ENCODE measurements at regions not wholly inside any gene's neighbourhood (a gene's known extent, or its start where the extent isn't known, plus 50 kb on each side); places are given as distances from the start of the nearest gene placed in this dataset.

DNA sequence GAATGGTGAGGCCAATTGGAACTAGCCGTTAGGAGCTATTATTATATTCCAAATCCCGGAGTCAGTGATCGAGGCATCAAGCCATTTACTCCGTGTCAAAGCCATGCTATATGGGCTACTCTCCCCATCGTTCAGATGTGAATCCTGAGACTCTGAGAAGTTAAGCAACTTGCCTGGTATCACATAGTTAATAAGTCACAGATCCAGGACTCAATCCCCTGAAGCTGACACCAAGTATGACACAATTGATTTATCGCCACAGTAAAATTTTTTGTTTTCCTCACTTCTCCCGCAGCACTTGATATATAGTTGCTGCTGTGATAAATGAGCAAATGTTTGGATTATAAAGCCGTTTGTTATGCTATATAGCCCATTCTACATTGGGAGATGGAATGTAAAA is 50.8 kb upstream of the TSHZ2 start:
- 70 to 96% (median 87%) methylated on average over 2 to 8 of the region's 8 CpGs; no CpG with 5 or more reads in 1 of the 10 experiments for WGBS, 10 experiments
- in situ Hi-C loops (cut with MboI; ENCODE audit: low pct_unique_long_range_greater_than_20kb in 2 of 9, low sequenced_read_pairs in 9 of 9, unreplicated experiment in 9 of 9), result no loop called here
- Histone ChIP-seq H3K4me3 (no peak overlapping the region), H3K27ac (no peak overlapping the region), H3K4me1 (replicated peaks in 1 of 2) (peaks cover 26 to 36% of the 10 kb centered on the region in 2 donors)
- ATAC-seq (replicated peaks in 6 of 8), result no peak

DNA sequence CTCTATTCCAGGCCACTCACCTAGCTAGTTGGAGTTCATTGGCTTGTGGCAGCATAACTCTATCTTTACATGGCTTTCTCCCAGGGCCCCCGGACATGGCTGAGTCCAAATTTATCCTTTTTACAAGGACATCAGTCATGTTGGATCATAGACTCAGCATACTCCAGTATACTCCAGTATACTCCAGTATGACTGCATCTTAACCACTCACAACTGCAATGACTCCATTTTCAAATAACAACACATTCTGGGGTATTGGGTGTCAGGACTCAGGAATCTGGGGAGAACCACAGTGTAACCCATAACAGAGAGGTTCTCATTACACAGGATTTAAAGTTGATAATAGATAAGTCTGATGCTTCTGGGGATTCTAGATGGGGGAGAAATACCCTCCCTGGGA is 53.8 kb upstream of the TSHZ2 start:
- Histone ChIP-seq H3K4me1 (replicated peaks in 1 of 2) (peaks cover 23% of the 10 kb centered on the region in 2 donors), H3K4me3 (no peak overlapping the region), H3K27ac (no peak overlapping the region)
- in situ Hi-C loops (cut with MboI; ENCODE audit: low pct_unique_long_range_greater_than_20kb in 2 of 9, low sequenced_read_pairs in 9 of 9, unreplicated experiment in 9 of 9), result no loop called here
- WGBS, 10 experiments, result no CpG with 5 or more reads among the region's 1 CpG
- no peak for ATAC-seq (replicated peaks in 6 of 8)

DNA sequence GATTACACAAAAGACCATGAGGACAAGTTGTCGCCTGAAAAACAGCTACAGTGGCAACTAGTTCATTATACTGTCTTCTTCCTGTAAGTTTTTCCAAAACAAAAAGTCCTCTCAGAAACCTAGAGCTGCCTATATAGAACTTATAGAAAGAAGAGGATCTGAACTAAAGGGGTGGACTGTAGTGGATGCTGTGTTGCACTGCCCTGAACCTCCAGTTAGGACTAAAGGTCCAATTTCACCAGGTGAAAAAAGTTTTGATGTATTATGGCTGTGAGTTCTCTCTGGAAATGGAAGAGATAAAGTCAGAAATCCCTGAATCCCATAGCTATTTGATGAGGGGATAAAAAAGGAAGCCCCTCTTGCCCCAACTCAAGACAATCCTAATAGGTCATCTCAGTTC is 56.6 kb upstream of the TSHZ2 start:
- in situ Hi-C loops (cut with MboI; ENCODE audit: low pct_unique_long_range_greater_than_20kb in 2 of 9, low sequenced_read_pairs in 9 of 9, unreplicated experiment in 9 of 9), result no loop called here
- Histone ChIP-seq H3K4me3 (no peak overlapping the region), H3K4me1 (replicated peaks in 1 of 2) (peaks cover 13 to 23% of the 10 kb centered on the region in 2 donors), H3K27ac (no peak overlapping the region)
- no peak for ATAC-seq (replicated peaks in 6 of 8)
- WGBS, 10 experiments, result 78 to 100% (median 100%) methylated on average over 1 of the region's 1 CpG; no CpG with 5 or more reads in 5 of the 10 experiments

DNA sequence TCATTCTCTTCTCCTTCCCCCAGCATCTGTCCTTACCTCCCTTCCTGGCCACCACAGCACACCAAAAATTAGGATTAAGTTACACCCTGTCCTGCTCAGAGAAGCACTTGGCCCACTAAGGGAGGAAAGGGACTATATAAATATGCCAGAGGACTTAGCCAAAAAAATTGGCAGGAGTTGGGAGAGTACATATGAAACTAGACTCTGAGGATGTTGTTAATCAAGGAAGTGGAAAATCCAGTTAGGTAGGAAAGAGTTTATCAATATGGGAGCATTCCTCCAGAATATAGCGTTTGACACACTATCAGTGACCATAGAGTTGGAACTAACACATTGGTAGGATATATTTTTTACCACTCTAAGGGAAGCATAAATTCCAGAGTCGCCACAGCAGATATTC is 57.3 kb upstream of the TSHZ2 start:
- WGBS, 10 experiments, result 33 to 100% (median 92%) methylated on average over 1 to 2 of the region's 2 CpGs; no CpG with 5 or more reads in 2 of the 10 experiments
- no peak overlapping the region for H3K4me3 ChIP-seq
- in situ Hi-C loops (cut with MboI; ENCODE audit: low pct_unique_long_range_greater_than_20kb in 2 of 9, low sequenced_read_pairs in 9 of 9, unreplicated experiment in 9 of 9), result no loop called here

DNA sequence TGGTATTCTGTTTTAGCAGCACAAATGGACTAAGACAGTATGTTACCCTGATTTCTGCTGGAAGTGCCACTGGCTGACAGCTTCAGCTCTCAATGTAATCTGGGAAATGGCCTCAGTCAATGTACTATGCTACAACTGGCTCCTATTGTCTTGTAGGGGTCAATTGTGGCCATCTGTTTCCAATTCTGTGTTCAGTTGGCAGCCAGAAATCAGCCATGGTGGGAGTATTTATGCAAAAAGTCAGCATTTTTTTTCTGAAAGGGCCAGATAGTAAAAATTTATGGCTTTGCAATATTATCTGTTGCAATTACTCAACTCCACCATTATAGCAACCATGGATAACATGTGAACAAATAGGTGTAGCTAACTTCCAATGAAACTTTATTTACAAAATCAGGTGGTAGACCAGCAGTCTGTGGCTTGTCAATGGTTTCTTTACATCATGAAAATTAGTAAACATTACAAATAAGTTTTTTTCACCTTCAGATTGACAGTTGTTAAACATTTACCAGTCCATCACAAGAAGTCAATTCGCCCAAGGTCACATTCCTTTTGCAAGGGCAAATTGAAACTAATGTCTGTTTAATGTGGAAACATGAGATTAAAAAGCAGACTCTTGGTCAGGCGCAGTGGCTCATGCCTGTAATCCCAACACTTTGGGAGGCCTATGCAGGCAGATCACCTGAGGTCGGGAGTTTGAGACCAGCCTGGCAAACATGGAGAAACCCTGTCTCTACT is 58.3 kb upstream of the TSHZ2 start:
- H3K4me3 ChIP-seq, result no peak overlapping the region
- 0 to 93% (median 83%) methylated on average over 1 to 3 of the region's 3 CpGs for WGBS, 10 experiments
- peaks cover 0 to 8% of the 10 kb centered on the region in 2 donors for H3K4me1 ChIP-seq (replicated peaks in 1 of 2)
- ATAC-seq (replicated peaks in 6 of 8), result no peak
- in situ Hi-C loops (cut with MboI; ENCODE audit: low pct_unique_long_range_greater_than_20kb in 2 of 9, low sequenced_read_pairs in 9 of 9, unreplicated experiment in 9 of 9), result no loop called here
- no peak overlapping the region for H3K27ac ChIP-seq

More for the DNA sequence above, 57.3 kb upstream of the TSHZ2 start:
- Histone ChIP-seq H3K4me1 (replicated peaks in 1 of 2) (peaks cover 7 to 18% of the 10 kb centered on the region in 2 donors), H3K27ac (no peak overlapping the region)
- no peak for ATAC-seq (replicated peaks in 6 of 8)

DNA sequence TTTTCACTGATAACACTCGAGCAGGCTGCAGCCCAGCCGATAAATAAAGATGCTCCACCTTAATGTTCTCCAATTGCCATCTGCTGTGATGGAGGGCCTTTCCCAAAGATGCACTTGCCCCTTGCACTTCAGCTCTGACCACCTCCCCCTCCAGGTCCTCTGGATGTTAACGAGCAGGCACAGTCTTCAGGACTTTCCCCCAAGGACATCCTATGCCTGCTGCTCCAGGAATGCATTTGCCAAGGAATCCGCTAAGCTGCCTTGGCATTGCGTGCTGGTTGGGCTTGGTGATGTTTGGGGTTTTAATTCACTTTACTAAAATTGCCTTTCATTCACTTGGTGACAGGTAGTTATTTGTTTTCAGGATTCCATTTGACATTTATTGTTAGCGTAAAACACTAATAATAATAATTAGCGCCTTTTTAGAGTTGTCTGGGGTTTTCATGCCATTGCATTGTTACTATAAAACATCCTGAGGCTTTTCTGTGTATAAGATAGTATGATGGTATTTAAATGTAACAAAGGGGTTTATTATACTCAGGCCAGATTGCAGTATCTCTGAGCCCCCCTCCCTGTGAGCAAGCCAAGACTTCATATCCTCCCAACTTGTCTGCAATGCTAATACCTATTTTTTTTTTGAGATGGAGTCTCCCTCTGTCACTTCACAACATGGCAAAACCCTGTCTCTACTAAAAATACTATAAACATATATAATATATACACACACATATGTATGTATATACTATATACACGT is 66.7 kb upstream of the TSHZ2 start:
- WGBS, 10 experiments, result 50 to 100% (median 81%) methylated on average over 1 to 7 of the region's 8 CpGs
- H3K27ac ChIP-seq, result no peak overlapping the region
- ATAC-seq (replicated peaks in 6 of 8), result peak in 4 of 8 experiments; percentile 25 to 82 (median 39)
- peaks cover 10 to 21% of the 10 kb centered on the region in 2 donors for H3K4me1 ChIP-seq (replicated peaks in 1 of 2)
- in situ Hi-C loops (cut with MboI; ENCODE audit: low pct_unique_long_range_greater_than_20kb in 2 of 9, low sequenced_read_pairs in 9 of 9, unreplicated experiment in 9 of 9), result no loop called here
- no peak overlapping the region for H3K4me3 ChIP-seq

DNA sequence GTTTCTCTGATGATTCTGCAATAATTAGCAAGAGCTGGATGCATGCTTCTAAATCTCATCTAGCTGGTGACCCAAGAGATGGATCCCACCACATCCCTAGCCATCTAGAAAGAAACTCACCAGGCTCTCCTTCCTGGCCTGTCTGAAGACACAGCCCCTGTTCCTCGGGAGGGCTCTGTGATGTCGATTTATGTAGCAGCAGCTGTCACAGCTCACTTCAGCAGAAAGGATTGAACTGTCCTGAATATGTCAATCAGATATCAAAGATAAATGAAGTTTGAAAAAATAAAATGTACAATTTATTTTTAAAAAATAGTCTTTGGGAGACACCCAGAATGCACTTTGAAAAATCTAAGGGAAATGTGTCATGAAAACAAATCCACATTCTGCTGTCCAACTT is 67.3 kb upstream of the TSHZ2 start:
- WGBS, 10 experiments, result 36 to 50% (median 43%) methylated on average over 2 of the region's 2 CpGs; no CpG with 5 or more reads in 4 of the 10 experiments
- Histone ChIP-seq H3K27ac (no peak overlapping the region), H3K4me1 (replicated peaks in 1 of 2) (peaks cover 10 to 21% of the 10 kb centered on the region in 2 donors), H3K4me3 (no peak overlapping the region)
- in situ Hi-C loops (cut with MboI; ENCODE audit: low pct_unique_long_range_greater_than_20kb in 2 of 9, low sequenced_read_pairs in 9 of 9, unreplicated experiment in 9 of 9), result no loop called here
- peak in 4 of 8 experiments; percentile 26 to 60 (median 35) for ATAC-seq (replicated peaks in 6 of 8)

DNA sequence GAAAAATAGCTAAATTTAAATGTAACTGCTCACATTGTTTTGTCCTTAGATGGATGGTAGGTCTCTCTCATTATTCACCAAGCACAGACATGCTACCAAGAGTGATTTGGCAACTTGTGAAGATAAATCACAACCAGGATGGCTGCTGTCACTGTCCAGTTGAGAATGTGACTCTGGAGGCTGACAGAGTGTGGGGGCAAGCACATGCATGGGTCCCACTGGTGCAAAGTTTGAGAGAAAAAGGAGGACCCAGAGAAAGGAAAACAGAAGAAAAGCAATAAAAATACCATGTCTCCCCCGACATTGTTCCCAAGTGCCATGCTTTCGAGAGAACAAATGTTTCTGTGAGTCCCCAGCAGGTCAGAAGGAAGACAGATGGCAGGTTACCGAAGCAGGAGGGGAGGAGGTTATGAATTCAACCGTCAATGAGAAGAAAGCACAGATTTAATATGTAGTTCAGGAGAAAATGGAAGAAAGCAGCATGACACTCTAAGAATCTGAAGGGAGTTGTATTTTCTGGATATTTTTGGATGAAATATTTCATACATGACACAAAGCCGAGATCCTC is 73.0 kb upstream of the TSHZ2 start:
- WGBS, 10 experiments, result 9 to 80% (median 24%) methylated on average over 3 to 5 of the region's 5 CpGs
- in situ Hi-C loops (cut with MboI; ENCODE audit: low pct_unique_long_range_greater_than_20kb in 2 of 9, low sequenced_read_pairs in 9 of 9, unreplicated experiment in 9 of 9), result no loop called here
- Histone ChIP-seq H3K27ac (peak overlapping the region; percentile 3 to 36), H3K4me3 (no peak overlapping the region), H3K4me1 (replicated peaks in 1 of 2) (peaks cover 19 to 21% of the 10 kb centered on the region in 2 donors)
- ATAC-seq (replicated peaks in 6 of 8), result peak in 5 of 8 experiments; percentile 16 to 82 (median 67)

DNA sequence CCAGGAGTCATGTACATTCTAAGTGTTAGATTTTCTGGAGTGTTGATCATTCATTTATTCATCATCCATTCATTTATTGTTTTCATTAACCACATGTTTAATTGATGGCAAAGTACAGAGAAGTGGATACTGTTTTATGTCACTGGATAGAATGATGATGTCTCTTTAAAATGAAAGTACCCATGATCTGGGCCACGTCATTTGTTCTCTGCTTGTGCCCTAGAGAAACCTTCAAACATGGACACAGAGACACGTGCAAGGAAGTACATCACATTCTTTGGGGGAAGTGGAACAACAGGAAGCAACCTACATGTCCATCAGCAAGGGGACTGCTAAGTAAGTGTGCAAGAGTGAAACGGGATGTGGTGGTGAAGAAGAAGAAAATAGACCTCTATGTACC is 75.8 kb upstream of the TSHZ2 start:
- peaks cover 17 to 23% of the 10 kb centered on the region in 2 donors for H3K4me1 ChIP-seq (replicated peaks in 1 of 2)
- 10 to 100% (median 47%) methylated on average over 1 to 3 of the region's 3 CpGs; no CpG with 5 or more reads in 1 of the 10 experiments for WGBS, 10 experiments
- H3K4me3 ChIP-seq, result no peak overlapping the region
- in situ Hi-C loops (cut with MboI; ENCODE audit: low pct_unique_long_range_greater_than_20kb in 2 of 9, low sequenced_read_pairs in 9 of 9, unreplicated experiment in 9 of 9), result no loop called here
- ATAC-seq (replicated peaks in 6 of 8), result no peak
- no peak overlapping the region for H3K27ac ChIP-seq

DNA sequence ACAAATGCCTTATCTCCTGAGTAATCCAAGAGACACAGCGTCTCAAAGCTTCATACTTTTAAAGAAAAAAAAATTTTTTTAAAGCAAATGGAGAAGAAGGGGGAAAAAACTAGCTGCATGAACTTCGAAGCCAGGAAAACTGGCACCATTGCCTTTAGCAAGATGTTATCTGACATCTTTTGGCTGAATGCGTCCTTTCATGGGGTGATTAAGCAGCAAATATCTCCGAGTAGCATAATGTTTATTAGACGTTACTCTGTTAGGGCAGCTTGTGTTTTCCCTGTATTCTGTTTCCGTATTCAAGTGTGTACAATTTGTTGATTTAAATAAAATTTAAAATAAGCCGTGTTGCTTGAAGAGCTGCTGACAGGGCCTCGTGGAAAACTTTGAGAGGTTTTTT is 76.5 kb upstream of the TSHZ2 start:
- Histone ChIP-seq H3K4me1 (replicated peaks in 1 of 2) (peaks cover 17 to 23% of the 10 kb centered on the region in 2 donors), H3K27ac (no peak overlapping the region), H3K4me3 (no peak overlapping the region)
- WGBS, 10 experiments, result 27 to 100% (median 80%) methylated on average over 1 to 7 of the region's 8 CpGs
- in situ Hi-C loops (cut with MboI; ENCODE audit: low pct_unique_long_range_greater_than_20kb in 2 of 9, low sequenced_read_pairs in 9 of 9, unreplicated experiment in 9 of 9), result no loop called here
- ATAC-seq (replicated peaks in 6 of 8), result no peak

DNA sequence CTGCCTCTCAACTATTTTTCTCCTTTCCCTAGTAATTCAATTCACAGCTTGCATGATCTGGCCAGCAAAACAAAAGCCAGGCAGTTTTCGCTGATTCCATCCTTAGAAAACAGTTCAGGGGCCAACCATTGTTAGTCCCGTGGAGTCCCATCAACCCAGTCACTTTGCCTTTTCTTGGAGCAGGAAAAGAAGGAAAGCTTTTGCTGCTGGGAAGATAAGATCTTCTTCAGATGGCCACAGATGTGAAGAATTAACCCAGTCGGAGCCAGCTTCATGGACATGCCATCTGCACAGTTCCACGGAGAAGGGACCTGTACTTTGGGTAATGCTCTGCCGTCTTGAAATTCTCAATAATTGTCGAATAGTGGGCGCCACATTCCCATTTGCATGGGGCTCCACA is 76.9 kb upstream of the TSHZ2 start:
- WGBS, 10 experiments, result 20 to 89% (median 67%) methylated on average over 1 to 7 of the region's 7 CpGs
- H3K4me1 ChIP-seq (replicated peaks in 1 of 2), result peaks cover 17 to 23% of the 10 kb centered on the region in 2 donors
- H3K4me3 ChIP-seq, result no peak overlapping the region
- H3K27ac ChIP-seq, result peak overlapping the region in 1 of 2 donors; percentile 45
- no peak for ATAC-seq (replicated peaks in 6 of 8)
- in situ Hi-C loops (cut with MboI; ENCODE audit: low pct_unique_long_range_greater_than_20kb in 2 of 9, low sequenced_read_pairs in 9 of 9, unreplicated experiment in 9 of 9), result no loop called here

DNA sequence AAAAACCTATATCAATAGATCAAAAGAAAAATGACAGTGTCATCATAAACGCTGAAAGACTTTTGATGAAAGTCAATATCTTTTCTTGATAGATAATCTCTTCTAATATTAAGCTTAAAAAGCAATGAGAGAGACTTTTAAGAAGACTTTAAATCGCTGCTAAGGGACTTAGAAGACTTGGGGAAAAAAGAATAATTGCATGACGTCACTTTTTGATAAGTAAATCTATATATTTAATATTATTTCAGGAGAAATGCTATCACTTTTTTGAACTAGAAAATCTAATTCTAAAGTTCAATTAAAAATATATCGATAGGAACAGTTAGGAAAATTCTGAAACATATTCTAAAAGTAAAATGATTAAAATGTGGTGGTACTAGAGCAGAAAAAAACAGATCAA is 78.7 kb upstream of the TSHZ2 start:
- 51 to 100% (median 80%) methylated on average over 2 to 4 of the region's 4 CpGs for WGBS, 10 experiments
- in situ Hi-C loops (cut with MboI; ENCODE audit: low pct_unique_long_range_greater_than_20kb in 2 of 9, low sequenced_read_pairs in 9 of 9, unreplicated experiment in 9 of 9), result no loop called here
- Histone ChIP-seq H3K4me3 (no peak overlapping the region), H3K27ac (no peak overlapping the region), H3K4me1 (replicated peaks in 1 of 2) (peaks cover 5 to 11% of the 10 kb centered on the region in 2 donors)
- ATAC-seq (replicated peaks in 6 of 8), result no peak

DNA sequence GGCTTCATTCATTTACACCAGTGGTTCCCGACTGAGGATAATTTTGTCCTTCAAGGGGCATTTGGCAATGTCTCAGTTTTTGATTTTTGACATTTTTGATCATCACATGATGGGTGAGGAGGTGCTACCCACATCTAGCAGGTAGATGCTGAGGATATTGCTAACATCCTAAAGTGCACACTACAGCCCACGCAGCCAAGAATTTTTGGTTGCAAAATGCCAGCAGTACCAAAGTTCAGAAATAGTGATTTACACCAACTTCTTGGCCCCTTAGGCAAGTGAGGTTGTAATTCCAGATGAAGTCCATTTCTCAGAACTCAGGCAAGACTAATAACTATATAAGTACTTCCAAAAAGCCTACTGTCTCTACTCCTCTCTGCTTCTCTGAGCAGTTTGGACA is 80.1 kb upstream of the TSHZ2 start:
- Histone ChIP-seq H3K27ac (no peak overlapping the region), H3K4me3 (no peak overlapping the region), H3K4me1 (replicated peaks in 1 of 2) (peaks cover 2 to 8% of the 10 kb centered on the region in 2 donors)
- WGBS, 10 experiments, result 85 to 93% methylated on average over 2 of the region's 2 CpGs; no CpG with 5 or more reads in 8 of the 10 experiments
- ATAC-seq (replicated peaks in 6 of 8), result no peak
- in situ Hi-C loops (cut with MboI; ENCODE audit: low pct_unique_long_range_greater_than_20kb in 2 of 9, low sequenced_read_pairs in 9 of 9, unreplicated experiment in 9 of 9), result no loop called here

Data from motor neuron (in vitro differentiated cells).